Testis (tissue), 2 donors: ENCODE measurements at regions not wholly inside any gene's neighbourhood (a gene's known extent, or its start where the extent isn't known, plus 50 kb on each side); places are given as distances from the start of the nearest gene placed in this dataset.

ENCODE experiments used
- CTCF ChIP-seq, 3 experiments: fragments of 450-650 bp in 2 of 3; fragments of 200-600 bp in 1 of 3; sonication (generic) in 1 of 3; IDR thresholded peaks; one replicate each; pipeline ENCODE4 v1.5.1; 2016 to 2019; ENCODE audit warnings: antibody characterized with exemption in 3 of 3, mild to moderate bottlenecking in 2 of 3, moderate library complexity in 1 of 3
- POLR2A ChIP-seq: fragments of 450-650 bp; IDR thresholded peaks from one replicate; pipeline ENCODE4 v1.6.1; 2017; ENCODE audit warnings: antibody characterized with exemption, mild to moderate bottlenecking, moderate library complexity

- TF ChIP-seq CTCF (IDR thresholded peaks at IDR 0.05) (no peak), POLR2A (no peak)
Measured at GRCh38 chr14:29355846-29356245, 571.8 kb downstream of the PRKD1 start.
